Panc1 (cell line): ENCODE measurements at regions not wholly inside any gene's neighbourhood (a gene's known extent, or its start where the extent isn't known, plus 50 kb on each side); places are given as distances from the start of the nearest gene placed in this dataset.

ENCODE experiments used
- CTCF ChIP-seq: fragments of 450-650 bp; IDR thresholded peaks from 2 replicates; pipeline ENCODE4 v1.5.1; 2017; ENCODE audit warnings: mild to moderate bottlenecking
- POLR2AphosphoS5 ChIP-seq: IDR thresholded peaks from 2 replicates; pipeline ENCODE4 v1.6.1; 2012; ENCODE audit warnings: mild to moderate bottlenecking, low read depth, low read length, moderate library complexity
- REST ChIP-seq, 2 experiments: IDR thresholded peaks; 2 replicates each; pipeline ENCODE4 v1.6.1; 2011 to 2012; ENCODE audit warnings: low read depth in 2 of 2, control low read depth in 1 of 2, low read length in 1 of 2, mild to moderate bottlenecking in 1 of 2, moderate library complexity in 1 of 2; ENCODE audit not compliant: insufficient read depth in 1 of 2
- SIN3A ChIP-seq: IDR thresholded peaks from 2 replicates; pipeline ENCODE4 v1.6.1; 2012; ENCODE audit warnings: low read depth, mild to moderate bottlenecking, low read length, moderate library complexity, borderline replicate concordance; ENCODE audit not compliant: insufficient read depth
- TCF7L2 ChIP-seq: IDR thresholded peaks from 2 replicates; pipeline ENCODE4 v1.6.1; 2011; ENCODE audit warnings: mild to moderate bottlenecking, low read depth, low read length, inconsistent platforms

DNA sequence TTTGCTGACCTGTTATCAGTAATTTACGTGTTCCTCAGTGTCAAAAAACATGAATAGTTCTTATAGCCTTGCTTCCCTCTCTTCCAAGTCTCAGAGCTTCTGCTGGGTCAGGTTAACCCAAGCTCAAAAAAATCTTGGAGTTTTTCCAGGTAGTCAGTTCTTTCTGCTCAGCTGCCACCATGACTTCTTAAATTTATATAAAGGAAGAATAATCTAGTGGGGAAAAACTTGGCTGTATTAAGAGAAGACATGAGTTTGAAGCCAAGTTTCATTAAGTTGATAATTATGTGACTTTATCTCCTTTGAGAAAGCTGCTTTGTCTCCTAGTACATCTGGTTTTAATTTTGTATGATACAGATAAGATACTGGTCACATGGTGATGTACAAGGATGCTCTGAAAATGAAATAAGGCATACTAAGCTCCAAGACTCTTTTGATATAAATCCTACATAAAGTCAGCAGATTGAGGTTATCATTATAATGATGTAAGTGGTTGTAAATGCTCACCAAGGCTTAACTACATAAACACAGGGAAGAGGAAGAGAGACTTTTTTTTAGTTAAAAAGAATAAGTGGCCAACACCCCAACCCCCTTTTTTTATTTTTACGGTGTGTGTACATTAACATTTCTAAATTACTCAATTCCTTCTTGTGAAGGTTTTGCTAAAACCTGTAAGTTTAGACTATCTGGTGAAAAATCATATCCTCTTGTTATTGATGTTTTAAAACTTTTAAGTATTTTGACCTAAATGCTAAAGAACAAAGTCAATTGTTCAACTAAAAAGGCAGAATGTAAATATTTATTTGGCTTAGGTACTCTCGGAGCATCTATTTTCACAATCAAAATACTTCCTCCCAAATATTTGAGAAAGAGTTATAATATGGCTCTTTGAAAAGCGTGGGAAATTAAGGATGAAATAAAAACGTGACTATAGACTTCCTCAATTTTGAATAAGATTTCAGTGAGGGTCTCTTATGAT, 84.1 kb upstream of the SLC38A2 start:
- TF ChIP-seq CTCF (no peak), POLR2AphosphoS5 (no peak), TCF7L2 (no peak), SIN3A (no peak), REST (IDR thresholded peaks at IDR 0.05; ENCODE audit: insufficient read depth in 1 of 2, low read depth in 2 of 2, low read length in 1 of 2) (no peak)
